OCI-M1 (cell line): ENCODE measurements at regions not wholly inside any gene's neighbourhood (a gene's known extent, or its start where the extent isn't known, plus 50 kb on each side); places are given as distances from the start of the nearest gene placed in this dataset.
"Not testable (repeated sequence)": the region's sequence is repeated elsewhere in the genome, so short reads cannot be mapped to it uniquely, and the experiment has no call there.

Experiments used
- DNase-seq: peaks from one replicate; lab custom pipeline; 2025; lab: John Stamatoyannopoulos, UW

DNA sequence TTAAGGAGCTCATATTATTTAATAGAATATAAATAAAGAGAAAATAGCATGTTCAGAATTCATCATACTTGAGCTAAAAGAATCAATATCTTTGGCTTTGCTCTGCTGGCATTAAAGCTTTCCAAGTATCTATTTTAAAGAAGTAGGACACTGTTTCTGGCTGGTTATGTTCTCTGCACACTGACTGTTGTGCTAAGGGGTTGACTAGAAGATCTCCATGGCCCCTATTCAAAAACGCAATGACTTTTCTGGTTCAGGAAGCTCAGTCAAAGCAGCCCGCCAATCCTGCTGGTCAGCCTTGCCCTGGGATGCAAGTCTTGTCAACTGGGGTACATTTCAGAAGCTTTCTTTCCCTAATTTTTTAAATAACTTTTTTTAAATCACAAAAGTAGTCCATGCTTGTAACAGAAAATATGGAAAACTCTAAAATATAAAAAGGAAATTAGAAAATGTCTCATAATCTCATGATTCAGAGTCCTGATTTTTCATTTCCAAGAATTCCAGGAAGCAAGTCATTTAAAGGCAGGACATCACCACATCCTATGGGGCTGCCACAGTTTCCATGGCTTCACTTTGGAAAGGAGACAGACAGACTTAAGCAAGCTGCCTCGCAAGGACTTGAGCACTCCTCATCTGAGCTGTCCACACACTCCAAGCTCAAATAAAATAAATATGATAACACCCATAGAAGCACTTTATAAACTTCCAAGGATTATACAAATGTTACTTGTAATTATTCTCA lies 195.1 kb downstream of the TXNL1 start:
- no peak for DNase-seq

DNA sequence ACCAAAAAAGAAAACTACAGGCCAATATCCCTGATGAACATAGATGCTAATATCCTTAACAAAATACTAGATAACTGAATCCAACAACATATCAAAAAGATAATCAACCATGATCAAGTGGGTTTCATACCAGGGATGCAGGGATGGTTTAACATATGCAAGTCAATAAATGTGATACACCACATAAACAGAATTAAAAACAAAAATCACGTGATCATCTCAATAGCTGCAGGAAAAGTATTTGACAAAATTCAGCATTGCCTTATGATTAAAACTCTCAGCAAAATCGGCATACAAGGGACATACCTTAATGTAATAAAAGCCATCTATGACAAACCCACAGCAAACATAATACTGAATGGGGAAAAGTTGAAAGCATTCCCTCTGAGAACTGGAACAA lies 199.9 kb downstream of the TXNL1 start:
- not testable (repeated sequence) for DNase-seq

DNA sequence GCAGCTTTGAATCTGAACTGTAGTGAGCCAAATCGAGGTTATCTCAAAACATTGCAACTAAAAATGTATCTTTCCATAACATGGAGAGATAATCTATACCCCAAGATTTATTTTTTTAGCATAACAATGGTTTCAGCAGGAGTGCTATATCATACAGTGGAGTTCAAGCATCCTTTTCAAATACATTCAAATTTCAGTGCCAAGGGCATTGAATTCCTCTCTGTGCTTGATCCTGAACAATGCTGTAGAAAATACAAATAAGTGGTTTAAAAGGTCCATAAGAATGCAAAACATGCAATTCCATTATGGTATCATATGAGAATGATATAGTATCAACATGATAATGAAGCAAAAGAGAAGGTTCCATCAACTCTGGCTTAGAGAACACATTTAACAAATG lies 201.7 kb downstream of the TXNL1 start:
- DNase-seq, result no peak

DNA sequence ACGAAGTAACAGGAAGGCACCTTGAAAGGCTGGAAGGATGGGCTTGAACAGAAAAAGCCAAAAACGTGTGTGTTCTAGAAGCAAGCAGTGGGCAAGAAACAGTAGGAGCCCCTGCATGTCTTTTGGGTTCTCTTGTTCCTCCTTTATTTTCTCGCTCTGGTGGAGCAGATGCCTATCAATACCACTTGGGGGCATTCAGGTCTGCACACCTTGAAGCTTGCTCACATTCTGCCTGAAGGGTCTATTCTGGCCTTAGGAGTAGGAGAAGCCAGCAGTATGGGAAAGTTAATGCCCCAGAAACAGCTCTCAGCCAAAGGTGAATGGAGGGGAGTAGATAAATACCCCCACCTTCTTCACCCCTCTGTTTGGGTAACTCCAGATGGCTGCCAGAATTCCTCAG lies 204.5 kb downstream of the TXNL1 start:
- DNase-seq, result no peak

DNA sequence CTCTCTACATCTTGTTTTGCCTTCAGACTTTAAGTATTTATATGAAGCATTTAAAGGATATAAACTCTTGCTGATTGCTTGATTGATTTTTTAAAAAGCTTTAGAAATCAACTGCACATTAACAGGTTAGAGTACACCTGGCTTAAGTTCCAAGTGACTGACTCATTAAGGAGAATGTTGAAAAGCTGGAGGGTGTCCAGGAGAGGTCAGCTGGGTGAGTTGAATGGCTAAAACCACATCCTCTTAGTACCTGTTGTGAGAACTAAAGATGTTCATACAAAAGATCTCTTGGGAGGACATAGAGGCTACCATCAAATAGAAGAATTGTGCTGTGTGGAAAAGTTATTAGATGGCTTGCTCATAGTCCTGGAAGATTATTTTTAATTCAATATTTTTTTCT lies 206.8 kb downstream of the TXNL1 start:
- no peak for DNase-seq

DNA sequence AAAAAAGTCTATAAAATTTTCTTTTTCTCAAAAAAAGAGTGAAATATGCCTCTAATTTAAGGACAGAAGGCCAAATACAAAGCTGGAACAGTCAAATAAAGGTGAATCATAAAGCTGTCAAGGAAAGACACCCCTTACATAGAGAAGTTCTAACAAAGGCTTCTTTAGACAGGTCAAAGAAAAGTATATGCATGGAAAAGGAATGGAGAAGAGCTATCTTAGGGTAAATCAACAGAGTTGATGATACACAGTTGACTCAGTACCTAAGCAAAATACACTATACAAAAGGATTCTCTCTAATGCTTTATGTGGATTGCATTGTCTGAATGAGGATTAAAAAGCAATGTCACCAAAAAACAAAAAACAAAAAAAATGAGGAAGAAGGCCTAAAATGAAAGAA lies 214.8 kb downstream of the TXNL1 start:
- no peak for DNase-seq

DNA sequence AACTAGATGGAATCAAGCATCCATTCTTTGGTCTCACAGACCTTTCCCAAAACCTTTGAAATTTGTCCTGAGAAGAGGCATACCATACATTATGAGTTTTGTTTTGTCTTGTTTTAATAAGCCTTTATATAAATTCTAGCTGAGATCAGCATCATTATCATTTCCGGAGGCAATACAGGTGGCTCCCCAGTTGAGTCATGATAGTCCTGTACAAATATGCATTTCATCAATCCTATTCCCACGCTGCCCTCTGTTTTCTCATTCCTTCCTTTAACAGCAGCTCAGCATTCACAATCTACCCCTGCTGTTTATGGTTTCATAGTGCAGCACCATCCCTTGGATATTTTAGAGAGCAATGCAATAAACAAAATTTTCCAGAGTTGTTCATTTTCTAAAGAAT lies 216.7 kb downstream of the TXNL1 start:
- DNase-seq, result no peak

DNA sequence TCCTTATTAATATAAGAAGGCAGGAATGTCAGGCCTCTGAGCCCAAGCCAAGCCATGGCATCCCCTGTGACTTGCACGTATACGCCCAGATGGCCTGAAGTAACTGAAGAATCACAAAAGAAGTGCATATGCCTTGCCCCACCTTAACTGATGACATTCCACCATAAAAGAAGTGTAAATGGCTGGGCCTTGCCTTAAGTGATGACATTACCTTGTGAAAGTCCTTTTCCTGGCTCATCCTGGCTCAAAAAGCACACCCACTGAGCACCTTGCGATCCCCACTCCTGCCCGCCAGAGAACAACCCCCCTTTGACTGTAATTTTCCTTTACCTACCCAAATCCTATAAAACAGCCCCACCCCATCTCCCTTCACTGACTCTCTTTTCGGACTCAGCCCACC lies 217.5 kb downstream of the TXNL1 start:
- not testable (repeated sequence) for DNase-seq

DNA sequence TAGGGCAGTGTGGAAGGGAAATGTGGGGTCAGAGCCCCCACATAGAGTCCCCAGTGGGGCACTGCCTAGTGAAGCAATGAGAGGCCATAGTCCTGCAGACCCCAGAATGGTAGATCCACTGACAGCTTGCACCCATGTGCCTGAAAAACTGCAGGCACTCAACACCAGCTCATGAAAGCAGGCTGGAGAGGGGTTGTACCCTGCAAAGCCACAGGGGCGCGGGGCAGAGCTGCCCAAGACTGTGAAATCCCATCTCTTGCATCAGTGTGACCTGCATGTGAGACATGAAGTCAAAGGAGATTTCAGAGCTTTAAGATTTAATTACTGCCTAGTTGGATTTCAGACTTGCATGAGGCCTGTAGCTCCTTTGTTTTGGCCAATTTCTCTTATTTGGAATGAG lies 224.0 kb downstream of the TXNL1 start:
- DNase-seq, result no peak

DNA sequence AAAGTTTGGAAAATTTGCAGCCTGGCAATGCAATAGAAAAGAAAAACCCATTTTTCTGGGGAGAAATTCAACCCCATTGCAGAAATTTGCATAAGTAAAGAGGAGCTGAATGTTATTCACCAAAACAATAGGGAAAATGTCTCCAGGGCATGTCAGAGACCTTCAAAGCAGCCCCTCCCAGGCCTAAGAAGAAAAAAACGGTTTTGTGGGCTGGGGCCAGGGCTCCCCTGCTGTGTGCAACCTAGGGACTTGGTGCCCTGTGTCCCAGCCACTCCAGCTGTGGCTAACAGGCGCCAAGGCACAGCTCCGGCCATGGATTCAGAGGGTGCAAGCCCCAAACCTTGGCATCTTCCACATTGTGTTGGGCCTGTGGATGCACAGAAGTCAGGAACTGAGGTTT lies 224.5 kb downstream of the TXNL1 start:
- DNase-seq, result no peak

DNA sequence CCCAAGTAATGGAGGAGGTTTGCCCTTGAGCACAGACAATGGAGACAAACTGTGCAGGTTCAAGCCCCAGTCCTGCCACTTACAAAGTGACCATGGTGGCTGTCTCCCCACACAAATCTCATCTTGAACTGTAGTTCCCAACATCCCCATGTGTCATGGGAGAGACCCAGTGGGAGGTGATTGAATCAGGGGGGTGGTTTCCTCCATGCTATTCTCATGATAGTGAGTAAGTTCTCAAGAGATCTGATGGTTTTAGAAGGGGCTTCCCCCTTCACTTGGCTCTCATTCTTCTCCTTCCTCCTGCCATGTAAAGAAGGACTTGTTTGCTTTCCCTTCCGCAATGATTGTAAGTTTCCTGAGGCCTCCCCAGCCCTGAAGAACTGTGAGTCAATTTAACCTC lies 225.4 kb downstream of the TXNL1 start:
- DNase-seq, result no peak

DNA sequence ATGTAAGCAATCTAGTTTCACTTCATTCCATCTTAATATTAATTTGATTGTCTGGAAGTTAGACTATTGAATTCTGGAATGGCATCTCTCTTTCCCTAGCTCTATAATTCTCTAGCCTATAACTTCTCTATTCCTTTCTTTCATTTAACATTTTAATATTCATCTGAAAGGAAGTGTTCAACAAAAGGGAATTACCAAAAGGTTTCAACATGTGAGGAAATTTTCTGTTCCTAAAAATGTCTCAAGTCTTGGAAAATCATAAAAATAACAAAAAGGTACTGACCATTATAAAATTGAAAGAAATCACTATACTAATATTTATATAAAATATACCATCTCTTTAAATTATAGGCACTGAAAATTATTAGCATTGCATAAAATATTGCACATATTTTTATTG lies 228.7 kb downstream of the TXNL1 start:
- DNase-seq, result no peak

DNA sequence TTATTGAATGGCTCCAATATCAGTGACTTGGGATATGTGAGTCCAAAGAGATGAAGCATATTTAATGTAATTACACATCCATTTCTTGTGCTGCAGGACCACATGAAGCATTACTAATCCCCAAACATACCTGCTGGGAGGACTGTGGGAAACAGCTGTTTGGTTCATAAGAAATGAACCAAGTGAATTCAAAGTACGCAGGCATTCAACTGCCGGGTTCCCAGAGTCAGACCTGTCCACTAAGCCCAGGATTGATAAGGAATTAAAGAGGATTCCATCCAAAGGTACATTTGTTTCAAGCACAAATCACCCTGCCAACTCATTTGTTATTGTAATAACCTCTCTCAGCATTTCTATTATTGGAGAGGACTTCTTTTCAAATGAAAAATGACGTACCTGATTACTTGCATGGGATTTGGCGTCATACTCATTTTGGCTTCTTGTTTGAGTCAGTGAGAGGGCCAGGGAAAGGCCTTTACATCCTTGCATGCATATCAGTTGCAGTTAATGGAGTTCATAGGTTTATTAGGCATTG lies 230.7 kb downstream of the TXNL1 start:
- DNase-seq, result no peak

DNA sequence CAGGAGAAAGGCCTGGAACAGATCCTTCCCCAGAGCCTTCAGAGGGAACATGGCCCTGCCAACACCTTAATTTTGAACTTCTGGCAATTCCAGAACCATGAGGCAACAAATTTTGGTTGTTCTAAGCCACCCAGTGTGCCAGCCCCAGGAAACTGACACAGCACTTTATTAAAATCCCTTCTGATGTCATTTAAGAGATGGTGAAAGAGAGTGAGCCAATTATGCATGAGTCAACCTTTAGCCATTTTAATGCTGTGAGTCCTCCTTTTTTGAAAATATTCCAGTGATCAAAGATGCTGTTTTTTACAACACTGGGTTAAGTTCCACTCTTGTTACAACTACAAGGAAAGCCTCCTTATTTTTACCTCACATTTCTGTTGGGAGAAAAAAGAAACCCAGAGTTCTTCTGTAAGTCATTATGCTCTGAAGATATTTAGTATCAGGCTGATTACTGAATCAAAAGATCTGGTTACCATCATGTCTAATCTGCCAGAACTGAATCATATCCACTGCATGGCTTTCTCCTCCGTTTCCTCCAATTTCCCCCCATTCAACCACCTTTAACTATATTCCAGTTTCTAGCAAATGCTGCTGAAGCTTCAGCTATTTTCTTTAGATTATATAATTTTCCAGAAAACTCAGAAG lies 235.4 kb downstream of the TXNL1 start:
- DNase-seq, result no peak

DNA sequence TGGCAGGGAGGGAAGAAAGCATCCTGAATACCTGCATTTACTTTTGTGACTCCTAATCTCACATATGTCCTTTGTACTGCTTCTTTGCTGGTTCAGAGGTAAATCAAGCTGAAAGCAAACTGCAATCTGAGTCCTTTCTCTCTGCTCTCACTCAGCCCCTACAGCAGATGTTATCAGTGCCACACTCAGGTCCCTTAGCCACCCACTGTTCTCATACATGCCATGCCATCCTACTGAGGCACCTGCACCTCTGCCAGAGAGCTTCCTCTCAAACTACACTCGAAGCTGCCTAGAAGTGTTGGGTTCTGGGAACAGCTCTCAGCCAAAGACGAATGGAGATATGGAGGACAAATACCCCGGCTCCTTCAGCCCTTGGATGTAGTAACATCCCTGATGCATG lies 244.5 kb downstream of the TXNL1 start:
- no peak for DNase-seq

DNA sequence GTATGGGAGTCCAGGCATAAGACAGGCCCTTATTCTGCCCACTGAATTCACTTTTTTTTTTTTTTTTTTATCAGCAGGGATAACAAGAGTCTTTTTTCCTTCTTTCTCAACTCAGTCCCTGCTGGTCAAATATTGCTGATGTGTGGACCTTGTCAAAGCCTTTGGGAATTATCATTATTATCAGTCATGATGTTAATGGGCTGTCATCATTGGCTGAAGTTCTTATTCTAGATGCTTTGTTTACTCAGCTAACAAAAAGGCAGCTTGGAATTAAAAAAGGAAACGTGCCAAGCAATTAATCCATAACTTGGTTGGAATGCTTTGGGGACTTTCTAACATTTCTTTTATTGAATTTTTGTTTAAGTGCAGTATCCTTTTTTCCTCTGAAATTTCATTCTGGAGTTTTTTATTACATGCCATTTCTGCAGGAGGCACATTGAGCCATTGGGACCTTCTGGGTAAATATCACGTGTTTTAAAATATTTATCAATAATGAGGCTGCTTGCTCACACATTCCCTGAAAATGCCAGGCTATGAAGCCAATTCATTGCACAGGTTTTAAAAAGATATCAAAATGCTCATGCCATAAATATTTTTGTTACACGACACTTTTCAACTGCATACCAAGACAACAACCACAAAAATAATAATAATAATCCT lies 246.3 kb downstream of the TXNL1 start:
- DNase-seq, result no peak

DNA sequence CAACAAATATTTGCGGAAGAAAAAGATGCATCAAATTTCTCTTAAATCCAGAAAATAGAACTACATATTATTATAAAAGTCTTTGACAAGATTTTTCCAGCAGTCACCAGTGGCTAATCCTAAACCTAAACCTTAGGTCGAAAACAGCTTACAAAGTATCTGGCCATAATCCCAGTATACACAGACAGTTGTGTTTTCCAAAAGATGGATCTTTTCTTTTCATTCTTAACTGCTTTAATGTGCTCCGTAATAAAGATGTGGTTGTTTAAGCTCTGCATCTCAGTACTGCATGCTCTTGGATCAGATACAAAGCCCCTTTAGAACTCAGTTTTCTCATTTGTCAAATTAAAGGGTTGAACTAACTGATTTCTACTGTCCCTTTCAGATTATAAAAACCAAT lies 247.8 kb downstream of the TXNL1 start:
- no peak for DNase-seq

DNA sequence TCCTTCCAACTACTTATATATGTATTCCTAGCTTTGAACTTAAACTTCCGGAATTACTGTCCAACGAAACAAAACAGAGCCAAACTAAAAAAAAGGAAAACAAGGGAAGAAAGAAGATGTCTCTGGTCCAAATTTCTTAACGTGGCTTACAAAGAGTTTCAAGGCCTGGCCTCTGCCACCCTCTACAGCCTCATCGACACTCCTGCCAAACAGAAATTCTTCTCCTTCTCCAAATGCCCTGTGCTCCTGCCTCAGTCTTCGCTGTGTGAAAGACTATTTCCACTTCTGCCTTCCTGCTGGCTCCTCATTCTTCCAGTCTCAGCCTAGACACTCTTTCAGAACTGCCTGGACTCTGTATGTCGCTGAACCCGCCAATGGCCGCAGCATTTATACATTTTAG lies 249.2 kb downstream of the TXNL1 start:
- peak; percentile 5 for DNase-seq

DNA sequence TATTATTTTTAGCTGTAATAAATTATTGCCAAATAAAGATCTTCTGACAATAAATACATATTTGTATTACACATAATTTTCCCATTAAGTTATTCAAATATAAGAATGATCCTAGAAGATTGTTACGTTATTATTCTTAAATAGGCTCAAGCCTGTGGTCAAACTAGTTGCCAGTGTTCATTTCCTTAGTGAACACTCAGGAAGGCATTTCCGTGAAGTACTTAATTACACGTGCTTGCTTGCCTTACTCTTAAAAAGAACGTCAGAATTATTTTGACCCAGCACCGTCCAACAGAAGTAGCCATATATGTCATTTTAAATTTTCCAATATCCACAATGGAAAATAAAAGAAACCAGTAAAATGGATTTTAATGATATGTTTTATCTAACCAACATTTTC lies 249.8 kb downstream of the TXNL1 start:
- no peak for DNase-seq

DNA sequence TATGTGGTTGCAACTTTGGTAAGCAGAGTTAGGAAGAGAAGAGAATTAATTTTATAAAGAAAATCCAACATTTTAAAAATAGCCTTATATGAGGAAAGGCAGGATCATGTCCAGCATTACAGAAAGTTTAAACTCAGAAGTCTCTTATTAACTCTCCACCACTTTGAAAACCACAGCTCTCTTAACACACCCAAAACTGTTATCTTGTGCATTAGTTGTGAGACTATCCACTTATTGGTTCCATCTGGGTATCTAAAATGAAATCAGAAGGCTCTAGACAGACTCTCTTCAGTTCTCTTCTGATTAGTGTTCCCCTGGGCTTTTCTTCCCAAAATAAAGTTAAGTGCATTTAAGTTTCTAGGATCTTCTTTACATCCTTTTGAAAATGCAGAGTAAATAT lies 251.5 kb downstream of the TXNL1 start:
- no peak for DNase-seq

DNA sequence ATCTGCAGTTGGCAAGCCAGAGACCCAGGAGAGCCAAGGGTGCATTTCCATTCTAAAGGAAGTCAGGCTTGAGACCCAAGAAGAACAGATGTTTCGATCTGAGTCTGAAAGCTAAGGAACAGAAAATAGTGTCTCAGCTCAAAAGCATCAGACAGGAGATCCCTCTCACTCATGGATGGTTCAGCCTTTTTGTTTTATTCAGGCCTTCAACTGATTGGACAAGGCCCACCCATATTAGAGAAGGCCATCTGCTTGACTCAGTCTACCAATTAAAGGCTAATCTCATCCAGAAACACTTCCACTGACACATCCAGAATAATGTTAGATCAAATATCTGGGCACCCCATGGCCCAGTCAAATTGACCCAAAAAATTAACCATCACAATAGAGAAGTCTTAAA lies 255.0 kb downstream of the TXNL1 start:
- no peak for DNase-seq

DNA sequence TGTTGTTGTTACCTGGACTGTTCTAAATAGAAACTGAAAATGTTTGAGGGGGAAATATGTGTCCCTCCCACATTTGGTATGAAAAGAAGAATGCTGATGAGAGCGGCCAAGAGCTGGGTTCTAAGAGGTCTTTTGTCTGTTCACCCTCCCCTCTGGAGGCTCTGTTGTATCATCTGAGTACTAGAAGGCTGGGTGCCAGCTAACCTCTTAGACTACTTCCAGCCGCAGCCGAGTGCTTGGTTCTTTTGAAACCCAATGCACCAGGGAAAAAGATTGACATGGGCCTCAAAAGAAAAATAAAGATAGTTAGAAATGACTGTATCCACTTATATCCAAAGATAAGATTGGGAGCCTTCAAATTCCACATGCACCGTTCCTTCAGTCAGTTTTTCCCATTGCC lies 255.9 kb downstream of the TXNL1 start:
- no peak for DNase-seq

DNA sequence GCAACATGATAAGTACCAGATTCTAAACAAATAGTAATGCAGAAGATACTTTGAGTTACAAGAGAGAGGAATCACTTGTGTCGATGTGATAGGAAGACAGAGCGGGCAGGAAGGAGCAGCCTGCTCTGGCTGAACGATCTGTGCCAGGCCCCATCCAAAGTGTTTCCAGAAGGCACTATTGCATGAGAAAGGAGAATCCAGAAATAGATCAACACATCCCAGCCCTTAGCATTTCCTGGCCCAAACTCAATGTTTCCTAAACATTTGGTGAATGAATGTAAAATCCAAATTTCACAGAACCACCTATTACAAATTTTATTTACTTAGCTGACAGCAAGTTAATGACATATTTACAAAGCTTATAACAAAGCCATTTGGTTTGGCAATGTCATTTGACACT lies 257.2 kb downstream of the TXNL1 start:
- DNase-seq, result no peak
